ENCODE measurements at regions not wholly inside any gene's neighbourhood (a gene's known extent, or its start where the extent isn't known, plus 50 kb on each side); places are given as distances from the start of the nearest gene placed in this dataset.

- CTCF ChIA-PET: interaction anchor here (0.6 to 1.4 kb wide), 2 partner anchors 10 to 786 kb away, joined by 3 read pairs; no protein-coding TSS in a partner anchor
Observed at GRCh38 chr5:169398515-169398914, 97.6 kb upstream of the SLIT3 start.

DNA sequence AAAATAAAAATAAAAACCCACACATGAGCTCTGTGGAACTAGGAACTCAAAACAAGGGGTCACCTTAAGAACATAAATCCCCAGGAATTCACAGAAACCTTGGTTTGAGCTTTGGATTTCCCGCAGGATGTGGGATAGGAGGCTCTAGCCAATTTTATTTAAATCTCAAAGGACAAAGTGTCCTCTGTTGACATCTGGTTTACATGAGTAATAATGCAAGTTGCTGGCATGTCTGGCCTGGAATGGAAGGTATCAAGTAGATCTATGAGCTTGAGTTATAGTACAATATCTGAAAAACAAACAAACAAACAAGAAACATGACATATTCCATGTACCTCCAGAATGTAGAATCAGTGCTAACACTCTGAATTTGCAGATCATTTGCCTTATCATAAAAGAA is 94.2 kb upstream of the SLIT3 start:
- Histone ChIP-seq H3K4me1 (ENCODE audit: control insufficient read depth, insufficient read depth, low read length) (no peaks in the 10 kb centered on the region), H3K27ac (ENCODE audit: extremely low read depth, low read depth, low read length) (no peak overlapping the region), H3K4me3 (ENCODE audit: low read depth, low read length) (no peak overlapping the region), H3K9me3 (ENCODE audit: control insufficient read depth, insufficient read depth, low read depth, low read length) (no peaks in the 10 kb centered on the region; the same call in 1 of the 2 replicates), H3K36me3 (ENCODE audit: control insufficient read depth in 2 of 2, insufficient read depth in 1 of 2, low read length in 2 of 2) (no peaks in the 10 kb centered on the region)
- ChIA-PET POLR2A (no interaction called here), CTCF (no interaction called here)
- no peak for TF ChIP-seq ZNF76 (tag by site-specific recombination; IDR thresholded peaks at IDR 0.05; ENCODE audit: borderline replicate concordance, low read depth)
- TF ChIP-seq ZNF350 (tag by site-specific recombination; IDR thresholded peaks at IDR 0.05): no peak
- no peak for TF ChIP-seq ZNF623 (tag by site-specific recombination; IDR thresholded peaks at IDR 0.05)
- TF ChIP-seq ZNF302 (tag by site-specific recombination; IDR thresholded peaks at IDR 0.05; ENCODE audit: low read depth): no peak
- TF ChIP-seq, protein P1, sequence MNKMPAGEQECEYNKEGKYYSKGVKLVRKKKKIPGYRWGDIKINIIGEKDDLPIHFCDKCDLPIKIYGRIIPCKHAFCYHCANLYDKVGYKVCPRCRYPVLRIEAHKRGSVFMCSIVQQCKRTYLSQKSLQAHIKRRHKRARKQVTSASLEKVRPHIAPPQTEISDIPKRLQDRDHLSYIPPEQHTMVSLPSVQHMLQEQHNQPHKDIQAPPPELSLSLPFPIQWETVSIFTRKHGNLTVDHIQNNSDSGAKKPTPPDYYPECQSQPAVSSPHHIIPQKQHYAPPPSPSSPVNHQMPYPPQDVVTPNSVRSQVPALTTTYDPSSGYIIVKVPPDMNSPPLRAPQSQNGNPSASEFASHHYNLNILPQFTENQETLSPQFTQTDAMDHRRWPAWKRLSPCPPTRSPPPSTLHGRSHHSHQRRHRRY (tag by site-specific recombination; IDR thresholded peaks at IDR 0.05): no peak
- TF ChIP-seq GLIS2 (tag by site-specific recombination; IDR thresholded peaks at IDR 0.05): no peak
- TF ChIP-seq, protein P2, sequence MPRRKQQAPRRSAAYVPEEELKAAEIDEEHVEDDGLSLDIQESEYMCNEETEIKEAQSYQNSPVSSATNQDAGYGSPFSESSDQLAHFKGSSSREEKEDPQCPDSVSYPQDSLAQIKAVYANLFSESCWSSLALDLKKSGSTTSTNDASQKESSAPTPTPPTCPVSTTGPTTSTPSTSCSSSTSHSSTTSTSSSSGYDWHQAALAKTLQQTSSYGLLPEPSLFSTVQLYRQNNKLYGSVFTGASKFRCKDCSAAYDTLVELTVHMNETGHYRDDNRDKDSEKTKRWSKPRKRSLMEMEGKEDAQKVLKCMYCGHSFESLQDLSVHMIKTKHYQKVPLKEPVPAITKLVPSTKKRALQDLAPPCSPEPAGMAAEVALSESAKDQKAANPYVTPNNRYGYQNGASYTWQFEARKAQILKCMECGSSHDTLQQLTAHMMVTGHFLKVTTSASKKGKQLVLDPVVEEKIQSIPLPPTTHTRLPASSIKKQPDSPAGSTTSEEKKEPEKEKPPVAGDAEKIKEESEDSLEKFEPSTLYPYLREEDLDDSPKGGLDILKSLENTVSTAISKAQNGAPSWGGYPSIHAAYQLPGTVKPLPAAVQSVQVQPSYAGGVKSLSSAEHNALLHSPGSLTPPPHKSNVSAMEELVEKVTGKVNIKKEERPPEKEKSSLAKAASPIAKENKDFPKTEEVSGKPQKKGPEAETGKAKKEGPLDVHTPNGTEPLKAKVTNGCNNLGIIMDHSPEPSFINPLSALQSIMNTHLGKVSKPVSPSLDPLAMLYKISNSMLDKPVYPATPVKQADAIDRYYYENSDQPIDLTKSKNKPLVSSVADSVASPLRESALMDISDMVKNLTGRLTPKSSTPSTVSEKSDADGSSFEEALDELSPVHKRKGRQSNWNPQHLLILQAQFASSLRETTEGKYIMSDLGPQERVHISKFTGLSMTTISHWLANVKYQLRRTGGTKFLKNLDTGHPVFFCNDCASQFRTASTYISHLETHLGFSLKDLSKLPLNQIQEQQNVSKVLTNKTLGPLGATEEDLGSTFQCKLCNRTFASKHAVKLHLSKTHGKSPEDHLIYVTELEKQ (tag by site-specific recombination; IDR thresholded peaks at IDR 0.05; ENCODE audit: borderline replicate concordance): no peak
- TF ChIP-seq, protein P3, sequence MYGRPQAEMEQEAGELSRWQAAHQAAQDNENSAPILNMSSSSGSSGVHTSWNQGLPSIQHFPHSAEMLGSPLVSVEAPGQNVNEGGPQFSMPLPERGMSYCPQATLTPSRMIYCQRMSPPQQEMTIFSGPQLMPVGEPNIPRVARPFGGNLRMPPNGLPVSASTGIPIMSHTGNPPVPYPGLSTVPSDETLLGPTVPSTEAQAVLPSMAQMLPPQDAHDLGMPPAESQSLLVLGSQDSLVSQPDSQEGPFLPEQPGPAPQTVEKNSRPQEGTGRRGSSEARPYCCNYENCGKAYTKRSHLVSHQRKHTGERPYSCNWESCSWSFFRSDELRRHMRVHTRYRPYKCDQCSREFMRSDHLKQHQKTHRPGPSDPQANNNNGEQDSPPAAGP (tag by site-specific recombination; IDR thresholded peaks at IDR 0.05): no peak
- no peak for TF ChIP-seq YY1 (tag by site-specific recombination; IDR thresholded peaks at IDR 0.05)

More at GRCh38 chr5:169398515-169398914, 97.6 kb upstream of the SLIT3 start:
- H3K4me3 ChIP-seq (ENCODE audit: low read depth, low read length): no peak overlapping the region
- TF ChIP-seq ZNF677 (tag by site-specific recombination; IDR thresholded peaks at IDR 0.05): no peak
- no peak for TF ChIP-seq ZNF10 (tag by site-specific recombination; IDR thresholded peaks at IDR 0.05)
- no peak for TF ChIP-seq HOXD13 (CRISPR knock-in tag; IDR thresholded peaks at IDR 0.05; ENCODE audit: borderline replicate concordance)
- no peak for TF ChIP-seq ZNF24 (tag by site-specific recombination; IDR thresholded peaks at IDR 0.05)
- TF ChIP-seq, protein P3 (tag by site-specific recombination; IDR thresholded peaks at IDR 0.05): no peak
- no peak for TF ChIP-seq SCRT2 (tag by site-specific recombination; IDR thresholded peaks at IDR 0.05)
- no peak for TF ChIP-seq SP7 (tag by site-specific recombination; IDR thresholded peaks at IDR 0.05)
- TF ChIP-seq ATF2 (tag by site-specific recombination; IDR thresholded peaks at IDR 0.05; ENCODE audit: low read depth): no peak
- TF ChIP-seq ZNF133 (tag by site-specific recombination; IDR thresholded peaks at IDR 0.05): no peak
- no peak for TF ChIP-seq ZEB2 (tag by site-specific recombination; IDR thresholded peaks at IDR 0.05)
- TF ChIP-seq ZNF157 (tag by site-specific recombination; IDR thresholded peaks at IDR 0.05): no peak
- TF ChIP-seq, protein P4, sequence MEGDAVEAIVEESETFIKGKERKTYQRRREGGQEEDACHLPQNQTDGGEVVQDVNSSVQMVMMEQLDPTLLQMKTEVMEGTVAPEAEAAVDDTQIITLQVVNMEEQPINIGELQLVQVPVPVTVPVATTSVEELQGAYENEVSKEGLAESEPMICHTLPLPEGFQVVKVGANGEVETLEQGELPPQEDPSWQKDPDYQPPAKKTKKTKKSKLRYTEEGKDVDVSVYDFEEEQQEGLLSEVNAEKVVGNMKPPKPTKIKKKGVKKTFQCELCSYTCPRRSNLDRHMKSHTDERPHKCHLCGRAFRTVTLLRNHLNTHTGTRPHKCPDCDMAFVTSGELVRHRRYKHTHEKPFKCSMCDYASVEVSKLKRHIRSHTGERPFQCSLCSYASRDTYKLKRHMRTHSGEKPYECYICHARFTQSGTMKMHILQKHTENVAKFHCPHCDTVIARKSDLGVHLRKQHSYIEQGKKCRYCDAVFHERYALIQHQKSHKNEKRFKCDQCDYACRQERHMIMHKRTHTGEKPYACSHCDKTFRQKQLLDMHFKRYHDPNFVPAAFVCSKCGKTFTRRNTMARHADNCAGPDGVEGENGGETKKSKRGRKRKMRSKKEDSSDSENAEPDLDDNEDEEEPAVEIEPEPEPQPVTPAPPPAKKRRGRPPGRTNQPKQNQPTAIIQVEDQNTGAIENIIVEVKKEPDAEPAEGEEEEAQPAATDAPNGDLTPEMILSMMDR (tag by site-specific recombination; IDR thresholded peaks at IDR 0.05): no peak
- no peak for TF ChIP-seq ZNF416 (tag by site-specific recombination; IDR thresholded peaks at IDR 0.05)
- no peak for TF ChIP-seq ZNF433 (tag by site-specific recombination; IDR thresholded peaks at IDR 0.05; ENCODE audit: low read depth)
- no peak for TF ChIP-seq ZNF112 (tag by site-specific recombination; IDR thresholded peaks at IDR 0.05)
- no peak for TF ChIP-seq ZNF624 (tag by site-specific recombination; IDR thresholded peaks at IDR 0.05)
- no peak for TF ChIP-seq ZNF394 (tag by site-specific recombination; IDR thresholded peaks at IDR 0.05; ENCODE audit: borderline replicate concordance)
- TF ChIP-seq ZNF341 (tag by site-specific recombination; IDR thresholded peaks at IDR 0.05; ENCODE audit: low read depth): no peak
- TF ChIP-seq, protein P5, sequence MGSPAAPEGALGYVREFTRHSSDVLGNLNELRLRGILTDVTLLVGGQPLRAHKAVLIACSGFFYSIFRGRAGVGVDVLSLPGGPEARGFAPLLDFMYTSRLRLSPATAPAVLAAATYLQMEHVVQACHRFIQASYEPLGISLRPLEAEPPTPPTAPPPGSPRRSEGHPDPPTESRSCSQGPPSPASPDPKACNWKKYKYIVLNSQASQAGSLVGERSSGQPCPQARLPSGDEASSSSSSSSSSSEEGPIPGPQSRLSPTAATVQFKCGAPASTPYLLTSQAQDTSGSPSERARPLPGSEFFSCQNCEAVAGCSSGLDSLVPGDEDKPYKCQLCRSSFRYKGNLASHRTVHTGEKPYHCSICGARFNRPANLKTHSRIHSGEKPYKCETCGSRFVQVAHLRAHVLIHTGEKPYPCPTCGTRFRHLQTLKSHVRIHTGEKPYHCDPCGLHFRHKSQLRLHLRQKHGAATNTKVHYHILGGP (tag by site-specific recombination; IDR thresholded peaks at IDR 0.05): no peak
- TF ChIP-seq OVOL3 (tag by site-specific recombination; IDR thresholded peaks at IDR 0.05): no peak
- H3K27ac ChIP-seq (ENCODE audit: extremely low read depth, low read depth, low read length): no peak overlapping the region
- H3K36me3 ChIP-seq (ENCODE audit: control insufficient read depth in 2 of 2, insufficient read depth in 1 of 2, low read length in 2 of 2): no peaks in the 10 kb centered on the region
- POLR2A ChIA-PET: no interaction called here
- no peaks in the 10 kb centered on the region; the same call in 1 of the 2 replicates for H3K9me3 ChIP-seq (ENCODE audit: control insufficient read depth, insufficient read depth, low read depth, low read length)
- H3K4me1 ChIP-seq (ENCODE audit: control insufficient read depth, insufficient read depth, low read length): no peaks in the 10 kb centered on the region

Data from HEK293 (cell line).